NCI-H524 treated with DMSO at 0.1 percent for 48 hours (cell line): ENCODE measurements at regions not wholly inside any gene's neighbourhood (a gene's known extent, or its start where the extent isn't known, plus 50 kb on each side); places are given as distances from the start of the nearest gene placed in this dataset.
A peak's percentile ranks its signal among the peaks of the same experiment; 100 is the strongest.

Source experiments
- DNase-seq: peaks from one replicate; lab custom pipeline; 2025; lab: John Stamatoyannopoulos, UW

DNA sequence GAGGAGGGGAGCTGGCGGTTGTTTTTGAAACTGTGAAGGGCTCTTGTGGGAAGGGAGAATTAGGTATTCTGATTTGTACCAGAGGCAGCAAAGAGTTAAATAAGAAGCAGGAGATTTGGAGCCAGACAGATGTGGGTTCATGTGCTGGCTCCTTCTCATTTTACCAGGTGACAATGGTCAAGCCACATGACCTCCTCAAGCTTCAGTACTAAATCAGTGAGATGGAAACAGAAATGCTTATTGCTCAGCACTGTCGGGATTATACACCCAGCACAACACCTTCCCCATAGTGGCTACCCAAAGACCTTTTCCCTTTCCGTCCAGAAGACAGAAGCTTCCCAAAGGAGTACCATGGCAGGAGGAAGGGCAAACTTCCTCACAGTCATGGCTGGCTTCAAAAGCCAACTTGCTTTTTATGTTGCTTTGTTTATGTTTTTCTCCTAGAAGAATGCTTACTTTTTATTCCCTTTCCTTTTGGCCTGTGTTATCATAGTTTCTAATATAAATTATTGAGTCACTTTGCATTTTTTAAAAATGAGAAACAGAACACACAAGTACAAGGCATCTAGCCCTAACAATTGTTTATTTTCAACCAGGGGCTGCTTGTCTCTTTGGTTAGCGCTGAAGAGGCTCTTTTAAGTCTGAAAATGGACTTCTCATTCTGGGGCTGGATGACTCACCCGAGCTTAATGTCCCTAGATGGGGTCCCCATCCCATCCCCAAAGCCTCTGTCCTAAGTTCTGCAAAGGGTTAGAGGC lies 181.5 kb upstream of the ZBED5 start:
- no peak for DNase-seq

DNA sequence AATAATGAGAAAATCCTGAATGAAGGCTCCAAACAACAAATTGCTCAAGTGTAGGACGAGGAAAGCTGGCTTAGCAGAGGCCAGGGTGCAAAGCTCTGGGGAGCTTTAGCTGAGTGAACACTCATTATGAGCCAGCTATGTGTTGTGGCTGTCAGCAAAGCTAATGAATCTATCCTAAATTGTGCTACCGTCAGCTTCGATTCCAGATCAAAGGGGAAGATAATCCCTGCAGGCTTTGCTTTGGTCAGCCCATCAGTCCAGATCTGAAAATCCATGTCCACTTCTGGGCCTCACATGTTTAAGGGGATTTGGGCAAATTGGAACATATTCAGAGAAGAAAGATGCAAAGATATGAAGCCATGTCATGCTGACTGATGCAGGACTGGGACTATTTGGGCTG lies 180.9 kb upstream of the ZBED5 start:
- DNase-seq: no peak

DNA sequence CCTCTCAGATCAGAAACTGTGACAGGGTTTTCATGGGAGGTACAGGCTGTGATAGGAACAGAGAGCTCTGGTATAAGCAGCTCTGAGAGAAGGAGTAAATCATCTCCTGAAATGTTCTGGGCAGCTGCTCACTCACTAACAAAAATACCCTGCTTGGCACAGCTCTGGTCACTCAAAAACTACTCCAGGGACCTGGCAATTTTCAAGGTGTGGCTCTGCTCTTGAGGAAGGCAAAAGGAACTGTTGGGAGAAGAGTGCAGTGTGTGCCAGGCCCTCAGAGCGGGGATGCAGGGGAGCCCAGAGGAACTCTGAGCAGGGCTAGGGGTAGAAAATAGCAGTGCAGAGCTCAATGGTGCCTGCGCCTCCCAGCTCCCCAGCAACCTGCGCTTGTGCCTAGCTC lies 180.5 kb upstream of the ZBED5 start:
- DNase-seq: no peak

DNA sequence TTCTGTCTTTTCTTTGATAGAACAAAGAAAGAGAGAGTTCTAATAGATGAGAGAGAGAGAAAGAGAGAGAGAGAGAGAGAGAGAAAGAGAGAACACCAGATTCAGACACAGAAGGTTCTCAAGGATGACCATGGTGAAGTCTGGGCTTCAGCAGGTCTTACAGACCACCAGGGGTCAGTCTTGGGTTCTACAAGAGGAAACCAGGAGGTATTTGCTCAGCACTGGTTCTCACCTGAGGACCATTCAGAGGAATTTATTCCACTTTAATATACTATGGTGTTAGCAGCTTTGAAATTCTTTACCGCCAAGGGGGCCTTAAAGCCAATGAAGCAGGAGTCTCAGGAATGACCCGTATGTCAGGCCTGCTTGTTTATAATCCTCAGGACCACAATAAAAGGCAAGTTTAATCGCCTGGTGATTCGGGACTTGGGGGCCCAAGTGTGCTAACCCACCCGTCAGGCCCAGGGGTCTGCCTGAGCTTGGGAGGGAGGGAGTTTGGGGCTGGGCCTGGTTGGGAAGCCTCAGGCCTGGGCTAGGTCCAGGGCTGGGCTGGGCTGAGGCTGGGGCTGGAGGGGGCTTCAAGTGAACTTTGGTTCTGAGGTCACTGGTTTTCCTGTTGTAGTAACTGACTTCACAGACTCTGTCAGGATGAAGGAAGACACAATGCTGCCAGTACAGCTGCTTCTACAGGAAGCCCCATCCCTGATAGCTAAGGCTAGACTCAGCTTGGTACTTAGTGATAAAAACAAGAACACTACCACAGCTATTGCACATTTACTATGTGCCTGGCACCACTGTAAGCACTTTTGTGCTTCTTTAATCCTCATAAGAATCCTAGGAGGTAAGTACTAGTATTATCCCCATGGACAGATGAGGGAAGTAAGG lies 179.2 kb upstream of the ZBED5 start:
- no peak for DNase-seq

DNA sequence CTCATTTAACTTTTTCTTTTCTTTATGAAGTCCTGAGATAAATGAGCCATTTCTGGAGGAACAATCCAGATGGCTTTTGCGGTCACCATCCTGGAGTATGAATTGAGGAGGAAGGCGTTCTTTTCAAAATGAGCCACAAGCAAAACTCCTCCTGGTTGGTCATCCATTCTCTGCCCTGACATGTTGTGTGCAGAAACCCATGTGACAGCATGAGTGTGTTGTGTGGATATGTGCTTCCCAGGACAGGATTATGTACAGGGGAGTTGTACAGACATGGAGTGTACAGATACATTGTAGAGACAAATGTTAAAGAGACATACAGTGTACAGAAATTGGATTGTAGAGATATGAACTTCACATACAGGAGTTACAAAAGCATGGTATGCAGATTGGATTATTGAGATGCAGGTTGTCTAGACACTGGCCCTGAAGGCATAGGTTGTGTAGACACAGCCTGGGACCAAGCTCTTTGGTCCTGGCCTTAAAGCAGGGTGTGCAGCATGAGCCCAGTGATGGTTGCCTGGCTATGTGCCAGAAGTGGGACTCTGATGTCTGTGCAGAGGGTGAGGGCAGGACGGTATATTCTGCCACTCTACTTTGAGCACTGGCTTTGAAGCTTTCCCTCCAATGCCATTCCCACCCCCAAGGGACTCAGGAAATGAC lies 178.5 kb upstream of the ZBED5 start:
- no peak for DNase-seq

DNA sequence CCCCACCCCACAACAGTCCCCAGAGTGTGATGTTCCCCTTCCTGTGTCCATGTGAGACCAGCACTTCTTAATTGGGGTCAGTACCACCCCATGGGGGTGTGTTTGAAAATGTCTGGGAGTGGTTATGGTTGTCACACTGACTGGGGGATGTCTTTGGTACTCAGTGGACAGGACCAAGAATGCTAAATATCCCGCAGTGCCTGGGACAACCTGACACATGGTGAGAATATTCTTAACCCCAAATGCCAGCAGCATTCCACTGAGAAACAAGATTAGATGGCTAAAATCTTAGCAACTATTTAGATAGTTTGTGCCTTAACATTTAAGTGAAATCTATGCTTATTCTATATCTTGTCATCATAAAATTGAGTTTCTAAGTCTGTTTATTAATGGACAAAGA lies 177.5 kb upstream of the ZBED5 start:
- no peak for DNase-seq

DNA sequence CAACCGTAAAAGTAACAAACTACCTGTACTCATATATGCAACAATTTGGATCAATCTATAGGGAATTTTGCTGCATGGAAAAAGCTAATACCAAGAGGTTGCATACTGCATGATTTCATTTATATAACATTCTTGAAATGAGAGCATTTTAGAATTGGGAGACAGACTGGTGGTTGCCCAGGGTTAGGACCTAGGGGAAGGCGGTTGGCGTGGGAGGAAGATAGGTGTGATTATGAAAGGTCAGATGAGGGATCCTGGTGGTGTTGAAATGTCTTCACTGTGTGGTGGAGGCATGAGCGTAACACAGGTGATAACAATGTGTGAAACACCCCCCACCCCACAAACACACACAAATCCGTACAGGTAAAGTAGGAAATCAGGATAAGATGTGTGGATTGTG lies 176.6 kb upstream of the ZBED5 start:
- DNase-seq: no peak

DNA sequence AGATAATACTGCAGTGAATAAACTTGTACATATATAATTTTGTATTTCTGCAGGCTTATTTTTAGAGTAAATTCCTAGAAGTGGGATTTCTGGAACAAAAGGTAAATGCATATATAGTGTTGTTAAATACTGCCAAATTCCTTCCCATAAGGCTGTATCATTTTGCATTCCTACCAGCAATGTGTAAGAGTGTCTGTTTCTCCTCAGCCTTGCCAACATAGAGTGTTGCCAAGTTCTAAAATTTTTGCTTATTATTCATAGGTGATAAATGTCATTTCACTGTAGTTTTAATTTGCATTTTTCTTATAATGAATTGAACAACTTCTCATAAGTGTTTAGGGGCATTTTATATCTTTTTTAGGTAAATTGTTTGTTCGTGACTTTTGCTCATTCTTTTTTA lies 174.2 kb upstream of the ZBED5 start:
- DNase-seq: no peak

DNA sequence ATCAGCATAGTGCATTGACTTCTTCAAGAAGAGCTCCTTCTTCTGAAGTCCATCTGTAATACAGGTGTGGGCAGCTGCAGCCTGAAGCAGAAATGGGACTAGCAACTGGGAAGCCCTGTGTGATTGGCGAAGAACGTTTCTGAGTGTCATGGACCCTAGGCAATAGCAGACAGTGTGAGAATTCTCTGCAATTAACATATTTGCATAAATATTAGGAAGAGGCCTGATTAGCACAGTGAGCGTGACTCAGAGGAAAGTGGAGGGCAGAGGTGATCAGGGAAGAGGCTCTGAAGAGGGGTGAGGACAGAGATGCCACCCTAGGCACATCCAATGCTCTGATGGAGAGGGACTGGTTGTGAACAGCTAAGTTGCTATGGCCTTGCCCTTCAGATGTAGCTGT lies 171.2 kb upstream of the ZBED5 start:
- DNase-seq: no peak

DNA sequence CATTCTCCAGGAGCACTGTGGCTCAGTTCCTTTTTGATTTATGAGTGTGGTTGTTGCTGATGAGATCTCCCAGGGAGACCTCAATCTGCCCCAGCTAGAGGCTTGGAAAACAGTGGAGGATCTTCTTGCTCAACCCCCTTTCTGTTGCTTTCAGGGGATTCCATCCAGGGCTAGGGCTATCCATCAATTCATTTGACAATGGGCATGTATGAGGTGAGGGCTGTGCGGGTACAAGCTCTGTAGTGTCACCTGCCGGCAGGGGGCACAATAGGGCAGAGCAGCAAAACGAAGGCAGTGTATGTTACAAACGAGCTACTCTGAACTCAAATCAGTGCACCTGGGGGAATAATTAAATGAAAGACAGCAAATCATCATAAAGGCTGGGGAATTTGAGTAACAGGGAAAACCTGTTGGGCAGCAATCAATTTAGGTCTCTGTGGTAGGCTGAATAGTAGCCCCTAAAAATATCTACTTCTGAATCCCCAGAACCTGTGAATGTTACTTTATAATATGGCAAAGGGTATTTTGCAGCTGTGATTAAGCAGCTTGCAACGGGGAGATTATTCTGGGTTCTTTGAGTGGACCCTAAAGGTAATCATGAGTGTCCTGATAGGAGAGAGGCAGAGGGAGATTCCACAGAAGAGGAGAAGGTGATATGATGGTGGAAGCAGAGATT lies 170.3 kb upstream of the ZBED5 start:
- DNase-seq: peak; percentile 14

DNA sequence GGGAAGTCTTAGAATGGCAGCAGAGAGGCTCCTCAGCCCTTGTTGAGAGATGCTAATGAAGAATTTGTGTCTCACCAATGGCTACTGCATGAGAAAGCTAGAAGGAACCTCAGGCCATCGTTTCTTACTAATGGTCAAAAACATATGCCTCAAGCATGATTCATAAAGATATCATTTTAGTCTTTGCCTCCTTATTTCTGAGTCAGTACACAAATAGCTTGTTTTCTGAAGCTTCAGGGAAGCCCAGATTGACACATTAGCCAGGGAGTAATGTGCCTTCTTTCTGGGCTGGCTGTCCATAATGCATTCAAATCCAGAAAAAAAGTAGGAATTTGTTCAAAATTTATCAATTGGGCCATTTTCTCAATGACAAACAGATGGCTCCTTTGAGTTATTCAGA lies 169.4 kb upstream of the ZBED5 start:
- no peak for DNase-seq

DNA sequence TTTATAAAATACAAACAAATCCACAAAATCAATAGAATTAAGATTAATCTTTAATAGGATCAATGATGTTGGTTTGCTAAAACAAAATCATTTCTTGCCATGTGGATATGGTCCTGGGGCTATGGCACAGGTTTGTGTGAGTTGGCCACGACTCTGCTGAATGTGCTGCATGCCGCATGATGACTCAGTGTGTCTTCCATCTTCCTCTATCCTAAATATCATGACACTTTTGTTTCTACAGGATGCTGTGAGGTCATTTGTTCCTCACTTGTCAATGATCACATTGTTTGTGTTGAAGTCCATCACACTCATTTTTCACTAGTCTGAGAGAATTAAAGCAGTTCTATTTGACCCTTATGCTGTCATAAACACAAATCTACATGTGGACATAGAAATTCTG lies 167.2 kb upstream of the ZBED5 start:
- no peak for DNase-seq

DNA sequence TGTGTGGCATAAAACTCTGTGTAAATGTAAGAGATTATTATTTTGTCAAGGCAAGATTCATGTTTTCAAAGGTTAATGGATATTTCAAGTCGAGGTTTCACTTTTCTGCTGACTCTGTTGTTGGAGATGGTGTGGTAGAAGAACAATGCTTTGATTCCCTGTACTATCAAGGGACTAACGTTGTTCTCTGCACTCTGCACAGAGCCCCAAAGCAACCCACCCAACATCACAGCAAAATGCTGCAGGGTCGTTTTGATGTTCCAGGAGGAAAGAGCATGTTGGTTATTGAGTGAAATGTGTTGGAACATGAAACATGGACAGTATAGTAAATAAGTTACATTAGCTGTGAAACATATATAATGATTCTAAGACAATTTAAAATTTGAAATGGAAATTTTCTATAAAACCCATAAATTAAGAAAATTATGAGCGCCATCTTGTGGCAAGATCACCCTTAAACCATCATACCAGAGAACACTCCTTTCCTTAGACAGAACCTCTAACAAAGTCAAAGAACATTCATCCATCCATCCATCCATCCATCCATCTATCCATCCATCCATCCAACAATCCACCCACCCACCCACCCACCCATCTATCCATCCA lies 164.4 kb upstream of the ZBED5 start:
- no peak for DNase-seq

DNA sequence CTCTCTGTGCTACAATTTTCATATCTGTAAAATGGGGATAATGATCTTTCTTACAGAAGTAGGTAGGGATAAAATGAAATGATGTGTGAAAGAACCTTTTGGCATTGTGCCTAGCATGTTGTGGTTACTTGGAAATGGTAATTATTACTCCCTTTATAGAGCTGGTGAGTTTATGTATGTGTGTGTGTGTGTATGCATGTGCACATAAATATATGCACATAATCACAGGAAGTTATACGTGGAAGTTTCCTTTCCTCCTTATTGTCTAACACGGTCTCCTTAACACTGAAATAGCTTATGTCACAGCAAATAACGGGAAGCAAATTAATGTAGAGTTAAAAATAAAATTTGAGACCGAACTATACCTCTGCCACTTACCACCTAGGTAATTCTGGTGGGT lies 163.7 kb upstream of the ZBED5 start:
- no peak for DNase-seq

DNA sequence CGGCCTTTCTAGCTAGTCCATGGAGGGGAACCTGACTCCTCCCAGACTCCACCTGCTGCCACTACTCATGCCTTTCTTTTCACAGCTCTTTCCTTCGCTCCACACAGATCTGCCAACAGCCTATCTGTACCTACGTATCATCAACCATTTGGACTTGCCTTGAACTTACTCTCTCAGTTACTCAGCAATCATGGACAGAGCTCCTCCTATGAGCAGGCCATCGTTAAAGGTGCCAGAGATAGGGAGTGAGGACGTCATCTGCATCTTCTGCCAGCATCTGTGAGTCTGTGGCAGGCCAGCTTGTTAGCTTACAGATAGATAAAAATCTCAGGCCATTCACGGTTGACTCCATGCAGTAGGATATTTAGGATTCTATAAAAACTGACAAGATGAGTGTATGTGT lies 162.9 kb upstream of the ZBED5 start:
- no peak for DNase-seq

DNA sequence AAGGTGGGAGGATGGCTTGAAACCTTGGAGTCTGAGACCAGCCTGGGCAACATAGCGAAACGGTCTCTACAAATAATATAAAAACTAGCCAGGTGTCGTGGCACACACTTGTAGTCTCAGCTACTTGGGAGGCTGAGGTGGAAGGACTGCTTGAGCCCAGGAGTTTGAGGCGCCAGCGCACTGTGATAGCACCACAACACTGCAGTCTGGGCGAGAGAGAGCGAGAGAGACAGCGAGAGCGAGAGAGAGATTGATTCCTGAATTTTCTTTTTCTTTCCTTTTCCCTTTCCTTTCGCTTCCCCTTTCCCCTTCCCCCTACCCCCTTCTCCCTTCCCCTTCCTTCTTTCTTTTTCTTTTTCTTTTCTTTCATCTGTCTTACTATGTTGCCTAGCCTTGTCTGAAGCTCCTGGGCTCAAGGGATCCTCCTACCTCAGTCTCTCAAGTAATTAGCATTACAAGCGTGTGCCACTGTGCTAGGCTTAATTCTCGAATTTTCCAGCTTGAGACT lies 162.4 kb upstream of the ZBED5 start:
- no peak for DNase-seq

DNA sequence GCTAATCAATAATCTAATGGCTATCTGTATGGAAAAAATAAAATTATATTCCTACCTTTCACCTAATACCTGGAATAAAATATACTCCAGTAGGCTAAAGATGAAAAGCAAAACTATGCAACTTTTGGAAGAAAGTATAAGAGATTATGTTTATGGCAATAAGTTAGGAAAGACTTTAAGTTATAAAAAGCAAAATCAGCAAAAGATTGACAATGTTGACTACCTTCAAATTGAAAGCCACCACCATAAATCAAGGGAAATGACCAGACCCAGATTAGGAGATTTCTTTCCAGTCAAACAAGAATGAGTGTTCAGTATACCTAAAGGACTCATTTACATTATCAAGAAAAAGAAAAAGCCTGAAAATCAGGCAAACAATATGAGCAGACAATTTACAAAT lies 159.1 kb upstream of the ZBED5 start:
- no peak for DNase-seq

DNA sequence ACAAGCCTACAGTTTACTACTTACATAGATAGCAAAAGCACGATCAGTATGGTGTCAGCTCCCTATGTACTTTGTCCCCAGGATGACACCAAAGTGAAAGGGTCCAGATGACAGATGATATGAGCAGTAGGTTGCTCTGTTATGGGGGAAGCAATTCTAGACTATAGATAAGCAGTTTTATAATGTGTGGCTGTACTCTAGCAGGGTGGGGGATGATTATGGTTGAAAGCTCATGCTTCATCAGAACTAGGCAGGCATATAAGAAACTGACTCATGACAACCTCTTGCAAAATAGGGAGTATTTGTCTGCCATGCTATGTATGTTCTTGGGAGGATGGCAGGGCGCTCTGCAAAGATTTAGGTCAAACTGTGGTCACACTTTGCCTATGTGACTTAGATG lies 158.2 kb upstream of the ZBED5 start:
- no peak for DNase-seq

DNA sequence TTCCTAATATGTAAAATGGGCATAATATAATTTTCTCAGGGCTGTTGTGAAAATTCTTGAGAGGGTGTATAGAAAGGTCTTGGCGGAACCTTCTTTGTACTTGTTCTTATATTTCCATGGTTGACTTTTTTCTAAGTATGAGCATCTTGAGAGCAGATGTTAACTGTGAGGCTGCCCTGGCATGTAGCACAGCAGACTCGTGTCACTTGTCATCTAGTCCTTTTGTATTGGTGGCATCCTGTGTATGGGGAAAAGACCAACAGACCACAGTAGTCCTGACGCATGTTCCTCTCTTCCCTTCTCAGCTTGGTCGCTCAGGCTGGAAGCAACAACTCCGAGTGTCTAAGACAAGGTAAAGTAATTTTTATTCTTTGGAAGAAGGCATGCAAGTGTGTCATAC lies 153.8 kb upstream of the ZBED5 start:
- no peak for DNase-seq

DNA sequence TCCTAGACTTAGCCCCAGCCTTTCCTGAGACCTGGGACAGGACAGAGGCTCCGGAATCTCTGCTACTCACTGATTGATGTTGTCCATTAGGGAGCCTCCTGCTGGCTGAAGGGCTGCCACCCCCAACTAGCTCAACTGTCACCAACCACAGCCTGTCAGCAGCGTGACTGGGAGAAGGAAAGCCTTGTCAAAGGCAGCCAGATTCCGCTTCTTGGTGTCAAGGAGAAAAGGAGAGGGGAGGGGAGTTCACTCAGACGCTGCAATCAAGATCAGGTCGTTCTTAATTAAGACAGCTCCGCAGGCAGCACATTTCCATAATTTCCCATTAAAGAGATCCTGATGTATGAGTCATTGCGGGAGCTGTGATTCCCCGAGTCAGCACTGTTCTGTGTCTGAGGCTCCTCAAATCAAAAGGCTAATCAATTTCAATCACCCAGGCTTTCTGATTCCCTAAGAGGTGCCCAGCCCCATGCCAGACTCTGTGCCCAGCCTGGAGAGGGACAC lies 152.8 kb upstream of the ZBED5 start:
- no peak for DNase-seq

DNA sequence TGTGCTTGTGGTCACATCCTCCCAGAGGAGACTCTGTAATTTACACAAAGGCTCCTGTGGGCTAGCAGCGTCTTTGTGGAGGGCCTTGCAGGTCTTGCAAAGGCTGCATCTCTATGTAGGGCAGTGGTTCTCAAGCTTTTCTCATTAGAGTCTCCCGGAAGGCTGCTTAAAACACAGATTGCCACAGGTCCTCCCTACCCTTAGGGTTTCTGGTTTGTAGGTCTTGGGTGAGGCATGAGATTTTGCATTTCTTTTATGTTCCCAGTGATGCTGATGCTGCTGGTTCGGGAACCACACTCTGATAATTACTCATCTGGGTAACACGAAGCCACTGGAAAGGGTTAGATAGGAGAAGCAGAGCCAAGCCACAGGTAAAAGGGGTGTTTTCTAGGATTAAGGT lies 151.3 kb upstream of the ZBED5 start:
- no peak for DNase-seq

DNA sequence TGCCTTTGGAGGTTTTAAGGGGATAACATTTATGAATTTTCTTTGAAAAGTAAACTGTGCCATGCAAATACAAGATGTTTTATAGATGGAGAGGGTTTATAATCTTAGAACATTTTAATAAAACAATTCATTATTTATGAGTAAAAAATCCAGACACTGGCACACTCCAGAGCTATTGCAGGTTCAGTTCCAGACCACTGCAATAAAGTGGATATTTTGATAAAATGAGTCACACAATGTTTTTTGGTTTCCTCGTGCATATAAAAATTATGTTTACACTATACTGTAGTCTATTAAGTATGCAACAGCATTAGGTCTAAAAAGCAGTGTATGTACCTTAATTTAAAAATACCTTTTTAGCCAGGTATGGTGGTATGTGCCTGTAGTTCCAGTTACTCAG lies 146.2 kb upstream of the ZBED5 start:
- no peak for DNase-seq
